Caco-2 (cell line): ENCODE measurements at regions not wholly inside any gene's neighbourhood (a gene's known extent, or its start where the extent isn't known, plus 50 kb on each side); places are given as distances from the start of the nearest gene placed in this dataset.
A peak's percentile ranks its signal among the peaks of the same experiment; 100 is the strongest.
"Not testable (repeated sequence)": the region's sequence is repeated elsewhere in the genome, so short reads cannot be mapped to it uniquely, and the experiment has no call there.

Experiments
- BruUV-seq: library from RNA; stranded (reverse); fragments of 400-500 nt; replicated peaks from 2 replicates; lab custom pipeline; 2021; lab: Mats Ljungman, UMichigan
- CTCF ChIA-PET: fragments of 300-600 bp; sonication (Branson Sonifier 250); formaldehyde crosslinking; loops from one replicate; lab custom pipeline; 2022; ENCODE audit warnings: antibody characterized with exemption; lab: Charles Lee
- POLR2A ChIA-PET: fragments of 300-600 bp; sonication (Branson Sonifier 250); formaldehyde crosslinking; loops from one replicate; lab custom pipeline; 2022; ENCODE audit warnings: antibody characterized with exemption; lab: Charles Lee
- DNase-seq, 2 experiments: peaks; one replicate each; pipeline versions ENCODE4 v3.0.0 to v3.0.0-alpha.2; 2020 to 2022
- H3K27me3 ChIP-seq: replicated peaks from 2 replicates; pipeline ENCODE4 v1.6.0; 2011; ENCODE audit warnings: low read length; ENCODE audit not compliant: control insufficient read depth, insufficient read depth
- H3K36me3 ChIP-seq: 2 replicates; pipeline ENCODE4 v1.5.1; 2011; ENCODE audit warnings: low read length; ENCODE audit not compliant: control insufficient read depth, insufficient read depth
- H3K4me1 ChIP-seq: fragments of 250-450 bp; sonication (Bioruptor Pico); 2 replicates; pipeline ENCODE4 v1.5.1; 2020; ENCODE audit warnings: mild to moderate bottlenecking
- H3K4me3 ChIP-seq: 2 replicates; pipeline ENCODE4 v1.5.1; 2011; ENCODE audit warnings: low read depth, mild to moderate bottlenecking, control low read depth, low read length
- H3K9me3 ChIP-seq: fragments of 250-450 bp; sonication (Bioruptor Pico); 2 replicates; pipeline ENCODE4 v1.5.1; 2020; ENCODE audit warnings: mild to moderate bottlenecking, moderate library complexity
- H3K27ac Mint-ChIP-seq: one replicate; pipeline ENCODE4 v1.8.0; 2022; ENCODE audit warnings: mixed read lengths; ENCODE audit not compliant: unreplicated experiment
- H3K27me3 Mint-ChIP-seq: one replicate; pipeline ENCODE4 v1.8.0; 2022; ENCODE audit warnings: mixed read lengths; ENCODE audit not compliant: insufficient read depth, unreplicated experiment
- H3K36me3 Mint-ChIP-seq: one replicate; pipeline ENCODE4 v1.8.0; 2022; ENCODE audit warnings: mild to moderate bottlenecking, mixed read lengths; ENCODE audit not compliant: insufficient read depth, unreplicated experiment
- H3K4me1 Mint-ChIP-seq: one replicate; pipeline ENCODE4 v1.8.0; 2022; ENCODE audit warnings: low read depth, mixed read lengths; ENCODE audit not compliant: unreplicated experiment
- H3K4me3 Mint-ChIP-seq: one replicate; pipeline ENCODE4 v1.8.0; 2022; ENCODE audit warnings: mild to moderate bottlenecking, moderate library complexity, mixed read lengths; ENCODE audit not compliant: unreplicated experiment
- H3K9me3 Mint-ChIP-seq: one replicate; pipeline ENCODE4 v1.8.0; 2022; ENCODE audit warnings: mixed read lengths; ENCODE audit not compliant: unreplicated experiment
- CTCF ChIP-seq, 2 experiments: fragments of 200-600 bp in 1 of 2; IDR thresholded peaks; 1 replicate in 1 of 2; 2 replicates in 1 of 2; pipeline versions ENCODE4 v1.5.1 to v1.8.0; 2011 to 2022; ENCODE audit warnings: antibody characterized with exemption in 1 of 2, control low read depth in 1 of 2, inconsistent platforms in 1 of 2, low read depth in 1 of 2, low read length in 1 of 2, mild to moderate bottlenecking in 1 of 2, moderate library complexity in 1 of 2; ENCODE audit not compliant: insufficient read depth in 1 of 2, severe bottlenecking in 1 of 2, unreplicated experiment in 1 of 2
- intact Hi-C: fragments of 100-400 bp; cut with micrococcal nuclease; formaldehyde crosslinking; loops from one replicate; pipeline ENCODE4 v1.10.0; 2022; ENCODE audit not compliant: unreplicated experiment

GRCh38 chr6:44039191-44039719 is 88.0 kb downstream of the MRPL14 start:
- no peaks in the 10 kb centered on the region for H3K36me3 Mint-ChIP-seq

GRCh38 chr6:44038543-44039065 is 88.6 kb downstream of the MRPL14 start:
- H3K36me3 ChIP-seq = no peaks in the 10 kb centered on the region
- H3K27ac Mint-ChIP-seq = no peak overlapping the region
- ChIA-PET POLR2A (no interaction called here), CTCF (no interaction called here)
- no peak for DNase-seq
- intact Hi-C loops = no loop called here
- H3K4me3 ChIP-seq = no peak overlapping the region
- no TSS peak for BruUV-seq
- H3K4me1 Mint-ChIP-seq = peaks cover 8% of the 10 kb centered on the region
- H3K27me3 ChIP-seq = no peaks in the 10 kb centered on the region
- no peaks in the 10 kb centered on the region for H3K9me3 Mint-ChIP-seq
- no peak for TF ChIP-seq CTCF (IDR thresholded peaks at IDR 0.05; ENCODE audit: insufficient read depth in 1 of 2, low read depth in 1 of 2, low read length in 1 of 2, severe bottlenecking in 1 of 2, unreplicated experiment in 1 of 2)
- no peaks in the 10 kb centered on the region for H3K36me3 Mint-ChIP-seq
- no peaks in the 10 kb centered on the region for H3K27me3 Mint-ChIP-seq
- no peaks in the 10 kb centered on the region for H3K9me3 ChIP-seq
- H3K4me3 Mint-ChIP-seq = no peak overlapping the region
- peaks cover 22% of the 10 kb centered on the region for H3K4me1 ChIP-seq

More at GRCh38 chr6:44039191-44039719, 88.0 kb downstream of the MRPL14 start:
- no peak for TF ChIP-seq CTCF (IDR thresholded peaks at IDR 0.05; ENCODE audit: insufficient read depth in 1 of 2, low read depth in 1 of 2, low read length in 1 of 2, severe bottlenecking in 1 of 2, unreplicated experiment in 1 of 2)
- Histone ChIP-seq H3K36me3 (no peaks in the 10 kb centered on the region), H3K9me3 (no peaks in the 10 kb centered on the region), H3K4me3 (no peak overlapping the region), H3K4me1 (peaks cover 28% of the 10 kb centered on the region), H3K27me3 (no peaks in the 10 kb centered on the region)
- Mint-ChIP-seq H3K27me3 (no peaks in the 10 kb centered on the region), H3K4me3 (no peak overlapping the region), H3K9me3 (no peaks in the 10 kb centered on the region), H3K27ac (no peak overlapping the region), H3K4me1 (peaks cover 8% of the 10 kb centered on the region)
- peak in 1 of 2 experiments; percentile 22 for DNase-seq
- ChIA-PET POLR2A (no interaction called here), CTCF (no interaction called here)
- BruUV-seq = no TSS peak
- intact Hi-C loops = no loop called here

GRCh38 chr6:44037847-44038542 is 89.3 kb downstream of the MRPL14 start:
- H3K27me3 Mint-ChIP-seq = no peaks in the 10 kb centered on the region
- H3K4me3 Mint-ChIP-seq = no peak overlapping the region
- DNase-seq = peak in 1 of 2 experiments; percentile 18
- no peak for TF ChIP-seq CTCF (IDR thresholded peaks at IDR 0.05; ENCODE audit: insufficient read depth in 1 of 2, low read depth in 1 of 2, low read length in 1 of 2, severe bottlenecking in 1 of 2, unreplicated experiment in 1 of 2)
- no peak overlapping the region for H3K27ac Mint-ChIP-seq
- Histone ChIP-seq H3K4me3 (no peak overlapping the region), H3K9me3 (no peaks in the 10 kb centered on the region), H3K36me3 (no peaks in the 10 kb centered on the region), H3K27me3 (no peaks in the 10 kb centered on the region), H3K4me1 (peaks cover 16% of the 10 kb centered on the region)
- POLR2A ChIA-PET = no interaction called here
- no peaks in the 10 kb centered on the region for H3K9me3 Mint-ChIP-seq
- intact Hi-C loops = no loop called here
- H3K4me1 Mint-ChIP-seq = peaks cover 8% of the 10 kb centered on the region
- H3K36me3 Mint-ChIP-seq = no peaks in the 10 kb centered on the region
- BruUV-seq = no TSS peak
- CTCF ChIA-PET = interaction anchor here (0.6 kb wide), 1 partner anchor 10 kb away, joined by 3 read pairs; no protein-coding TSS in a partner anchor

GRCh38 chr6:44037276-44037675 is 90.0 kb downstream of the MRPL14 start:
- H3K27me3 ChIP-seq, H3K4me1 ChIP-seq, H3K36me3 ChIP-seq, intact Hi-C loops, H3K4me3 ChIP-seq, H3K27me3 Mint-ChIP-seq, DNase-seq, H3K36me3 Mint-ChIP-seq, H3K27ac Mint-ChIP-seq, H3K9me3 Mint-ChIP-seq, H3K4me3 Mint-ChIP-seq, BruUV-seq, H3K9me3 ChIP-seq, H3K4me1 Mint-ChIP-seq, POLR2A ChIA-PET: not testable (repeated sequence)
- CTCF ChIA-PET = interaction anchor here (0.6 kb wide), 1 partner anchor 9 kb away, joined by 3 read pairs; no protein-coding TSS in a partner anchor
